Amygdala (tissue), 56 donors: ENCODE measurements at regions not wholly inside any gene's neighbourhood (a gene's known extent, or its start where the extent isn't known, plus 50 kb on each side); places are given as distances from the start of the nearest gene placed in this dataset.
A peak's percentile ranks its signal among the peaks of the same experiment; 100 is the strongest.
"Not testable (repeated sequence)": the region's sequence is repeated elsewhere in the genome, so short reads cannot be mapped to it uniquely, and the experiment has no call there.

Experiments
- DNase-seq, 56 donors: peaks; one replicate each; lab custom pipeline; 2025; lab: John Stamatoyannopoulos, UW

GRCh38 chr1:185480545-185480944 is 163.5 kb upstream of the IVNS1ABP start:
- DNase-seq: no peak

GRCh38 chr1:185479796-185480195 is 162.8 kb upstream of the IVNS1ABP start:
- DNase-seq: peak in 2 of 56 donors; percentile 4 to 35

- no peak for DNase-seq
These were observed 161.8 kb upstream of the IVNS1ABP start for GRCh38 chr1:185478877-185479276.

GRCh38 chr1:185477638-185478580 is 160.9 kb upstream of the IVNS1ABP start:
- no peak for DNase-seq

- DNase-seq: no peak
These were observed 157.6 kb upstream of the IVNS1ABP start for GRCh38 chr1:185474440-185475149.

GRCh38 chr1:185473186-185473585 is 156.1 kb upstream of the IVNS1ABP start:
- no peak for DNase-seq

- no peak for DNase-seq
These were observed 151.6 kb upstream of the IVNS1ABP start for GRCh38 chr1:185468626-185469025.

- no peak for DNase-seq
These were observed 150.1 kb upstream of the IVNS1ABP start for GRCh38 chr1:185467122-185467521.

- no peak for DNase-seq
These were observed 147.7 kb upstream of the IVNS1ABP start for GRCh38 chr1:185464777-185465176.

GRCh38 chr1:185463433-185463832 is 146.4 kb upstream of the IVNS1ABP start:
- no peak for DNase-seq

- DNase-seq: no peak
These were observed 146.0 kb upstream of the IVNS1ABP start for GRCh38 chr1:185463011-185463410.

- DNase-seq: not testable (repeated sequence)
These were observed 143.7 kb upstream of the IVNS1ABP start for GRCh38 chr1:185460723-185461122.

- no peak for DNase-seq
These were observed 142.1 kb upstream of the IVNS1ABP start for GRCh38 chr1:185459141-185459540.

GRCh38 chr1:185458670-185459069 is 141.6 kb upstream of the IVNS1ABP start:
- DNase-seq: no peak

- no peak for DNase-seq
These were observed 136.6 kb upstream of the IVNS1ABP start for GRCh38 chr1:185453496-185454192.

- DNase-seq: no peak
These were observed 133.9 kb upstream of the IVNS1ABP start for GRCh38 chr1:185450917-185451316.

- no peak for DNase-seq
These were observed 133.2 kb upstream of the IVNS1ABP start for GRCh38 chr1:185450060-185450788.

GRCh38 chr1:185449378-185450059 is 132.5 kb upstream of the IVNS1ABP start:
- DNase-seq: no peak

- no peak for DNase-seq
These were observed 131.6 kb upstream of the IVNS1ABP start for GRCh38 chr1:185448591-185449186.
